SK-N-MC (cell line): ENCODE measurements at regions not wholly inside any gene's neighbourhood (a gene's known extent, or its start where the extent isn't known, plus 50 kb on each side); places are given as distances from the start of the nearest gene placed in this dataset.

Experiments
- EZH2 ChIP-seq: fragments of 200-600 bp; sonication (generic); IDR thresholded peaks from one replicate; pipeline ENCODE4 v1.6.1; 2017; ENCODE audit warnings: antibody characterized with exemption
- FOXP2 ChIP-seq: optimal IDR thresholded peaks from 2 replicates; pipeline ENCODE3; 2011; ENCODE audit warnings: mild to moderate bottlenecking, moderate library complexity; ENCODE audit not compliant: insufficient read depth; ENCODE audit errors: extremely low read length, control extremely low read depth
- POLR2AphosphoS5 ChIP-seq: IDR thresholded peaks from 2 replicates; pipeline ENCODE4 v1.6.1; 2012; ENCODE audit warnings: mild to moderate bottlenecking, low read depth, low read length, borderline replicate concordance

GRCh38 chr10:44322137-44322536, 62.8 kb downstream of the CXCL12 start:
- TF ChIP-seq POLR2AphosphoS5 (no peak), EZH2 (no peak), FOXP2 (no peak)
